ENCODE measurements at regions not wholly inside any gene's neighbourhood (a gene's known extent, or its start where the extent isn't known, plus 50 kb on each side); places are given as distances from the start of the nearest gene placed in this dataset.

DNA sequence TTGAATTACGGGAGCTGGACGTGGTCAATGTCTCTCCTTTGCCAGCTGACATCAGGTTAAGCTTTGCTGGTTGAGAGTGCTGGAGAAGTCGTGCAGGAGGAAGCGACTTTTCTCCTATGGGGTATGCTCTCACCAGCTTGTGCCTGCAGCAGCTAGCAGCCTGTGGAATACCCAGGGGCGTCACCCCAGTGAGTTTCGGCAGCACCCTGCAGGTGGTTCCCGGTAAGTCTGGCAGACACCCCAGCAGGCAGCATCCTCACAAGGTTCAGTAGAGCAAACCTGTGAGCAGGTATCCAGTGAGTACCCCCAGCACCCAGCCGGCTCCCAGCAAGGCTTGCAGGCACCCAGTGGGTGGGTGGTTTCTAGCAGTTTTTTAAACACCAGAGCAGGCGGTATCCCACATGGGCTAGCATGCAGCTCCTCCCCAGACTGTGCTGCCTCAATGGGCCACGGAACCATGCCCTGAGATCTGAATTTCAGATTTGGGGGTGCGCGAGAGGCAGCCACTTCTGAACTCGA lies 74.8 kb upstream of the SVIL start:
- no peak overlapping the region for H3K4me2 ChIP-seq (ENCODE audit: low read depth, low read length)
- ATAC-seq (no peak), DNase-seq (ENCODE audit: low spot score) (no peak), FAIRE-seq (no peak)
- H3K9me3 ChIP-seq (ENCODE audit: low read length) = no peaks in the 10 kb centered on the region
- H3K4me1 ChIP-seq (ENCODE audit: insufficient read depth, low read length) = peaks cover 14% of the 10 kb centered on the region; the same call in 1 of the 2 replicates
- no peak overlapping the region for H3K4me3 ChIP-seq (replicated peaks in 1 of 3; ENCODE audit: insufficient read depth in 1 of 3, low read depth in 2 of 3, low read length in 3 of 3)
- no peak overlapping the region for H3K9ac ChIP-seq (ENCODE audit: insufficient read depth, low read depth, low read length)
- ChIA-PET CTCF (ENCODE audit: low intra/inter-chr PET ratio, low total read pairs) (no interaction called here), POLR2A (no interaction called here)
- H2AFZ ChIP-seq (ENCODE audit: low read length) = no peak overlapping the region
- no TSS peak for BruUV-seq (replicated peaks)
- no peaks in the 10 kb centered on the region for H3K27me3 ChIP-seq (ENCODE audit: control insufficient read depth in 1 of 2, insufficient read depth in 2 of 2, low read length in 2 of 2)
- H3K79me2 ChIP-seq (ENCODE audit: insufficient read depth, low read length) = no peaks in the 10 kb centered on the region
- whole genome bisulfite sequencing (ENCODE audit: low lambda C conversion rate) = 96% methylated on average over 7 of the region's 13 CpGs
- H3K36me3 ChIP-seq (replicated peaks in 1 of 2; ENCODE audit: control insufficient read depth in 1 of 2, insufficient read depth in 2 of 2, low read length in 2 of 2) = no peaks in the 10 kb centered on the region
- TF ChIP-seq XRCC5 (optimal IDR thresholded peaks at IDR 0.05; ENCODE audit: low read length) (no peak), KLF9 (CRISPR knock-in tag; IDR thresholded peaks at IDR 0.05; ENCODE audit: low read depth) (no peak), ZNF44 (CRISPR knock-in tag; IDR thresholded peaks at IDR 0.05) (no peak), NPAS2 (CRISPR knock-in tag; IDR thresholded peaks at IDR 0.05; ENCODE audit: borderline replicate concordance) (no peak), RAD21 (CRISPR knock-in tag; IDR thresholded peaks at IDR 0.05) (no peak), BATF2 (CRISPR knock-in tag; IDR thresholded peaks at IDR 0.05) (no peak), TCF7 (IDR thresholded peaks at IDR 0.05; ENCODE audit: low read depth) (no peak), ZFP37 (CRISPR knock-in tag; IDR thresholded peaks at IDR 0.05; ENCODE audit: borderline replicate concordance) (no peak), CCDC6 (CRISPR knock-in tag; IDR thresholded peaks at IDR 0.05) (no peak), FOXA3 (CRISPR knock-in tag; IDR thresholded peaks at IDR 0.05) (no peak), SUZ12 (IDR thresholded peaks at IDR 0.05; ENCODE audit: low read depth, low read length) (no peak), ZNF333 (CRISPR knock-in tag; IDR thresholded peaks at IDR 0.05; ENCODE audit: borderline replicate concordance) (no peak), ZFP82 (CRISPR knock-in tag; IDR thresholded peaks at IDR 0.05; ENCODE audit: borderline replicate concordance) (no peak), ZBTB25 (CRISPR knock-in tag; IDR thresholded peaks at IDR 0.05) (no peak), ZNF17 (CRISPR knock-in tag; IDR thresholded peaks at IDR 0.05) (no peak), JUND (CRISPR knock-in tag; IDR thresholded peaks at IDR 0.05) (no peak), ATRX (CRISPR knock-in tag; IDR thresholded peaks at IDR 0.05; ENCODE audit: borderline replicate concordance) (no peak)
- TF ChIP-seq, protein P1, sequence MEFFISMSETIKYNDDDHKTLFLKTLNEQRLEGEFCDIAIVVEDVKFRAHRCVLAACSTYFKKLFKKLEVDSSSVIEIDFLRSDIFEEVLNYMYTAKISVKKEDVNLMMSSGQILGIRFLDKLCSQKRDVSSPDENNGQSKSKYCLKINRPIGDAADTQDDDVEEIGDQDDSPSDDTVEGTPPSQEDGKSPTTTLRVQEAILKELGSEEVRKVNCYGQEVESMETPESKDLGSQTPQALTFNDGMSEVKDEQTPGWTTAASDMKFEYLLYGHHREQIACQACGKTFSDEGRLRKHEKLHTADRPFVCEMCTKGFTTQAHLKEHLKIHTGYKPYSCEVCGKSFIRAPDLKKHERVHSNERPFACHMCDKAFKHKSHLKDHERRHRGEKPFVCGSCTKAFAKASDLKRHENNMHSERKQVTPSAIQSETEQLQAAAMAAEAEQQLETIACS (CRISPR knock-in tag; IDR thresholded peaks at IDR 0.05) = no peak
- no peaks in the 10 kb centered on the region for H4K20me1 ChIP-seq (ENCODE audit: insufficient read depth, low read length)
- H3K27ac ChIP-seq (ENCODE audit: extremely low read length, insufficient read depth, low read length) = no peak overlapping the region
- intact Hi-C loops (cut with micrococcal nuclease; ENCODE audit: unreplicated experiment) = no loop called here
- in situ Hi-C loops (cut with HindIII; ENCODE audit: extremely low pct_ligation_motif_present, low pct_unique_long_range_greater_than_20kb) = no loop called here
